IMR-90 (cell line): ENCODE measurements at regions not wholly inside any gene's neighbourhood (a gene's known extent, or its start where the extent isn't known, plus 50 kb on each side); places are given as distances from the start of the nearest gene placed in this dataset.

Experiments
- ATAC-seq: fragments of 200-7000 bp; cut with Tn5 transposase; 2 replicates; pipeline ENCODE4 v1.9.1; 2020; ENCODE audit warnings: low read depth, mild to moderate bottlenecking, moderate library complexity
- BruUV-seq: library from RNA; stranded (reverse); fragments of 400-500 nt; replicated peaks from 2 replicates; lab custom pipeline; 2021; lab: Mats Ljungman, UMichigan
- CTCF ChIA-PET: fragments of 300-600 bp; formaldehyde crosslinking; extraction: SDS; loops from one replicate; lab custom pipeline; 2021; ENCODE audit warnings: antibody characterized with exemption; lab: Yijun Ruan, JAX
- POLR2A ChIA-PET: fragments of 300-600 bp; sonication (Branson Sonifier 250); formaldehyde crosslinking; loops from one replicate; lab custom pipeline; 2022; ENCODE audit warnings: antibody characterized with exemption; ENCODE audit not compliant: unreplicated experiment; lab: Charles Lee
- DNase-seq: peaks from one replicate; pipeline ENCODE4 v3.0.0; 2013
- H2AFZ ChIP-seq: replicated peaks from 2 replicates; pipeline ENCODE3; 2013; ENCODE audit warnings: low read length, mild to moderate bottlenecking; ENCODE audit not compliant: poor library complexity
- H2AK5ac ChIP-seq: 2 replicates; pipeline ENCODE4 v1.6.1; 2013; ENCODE audit warnings: low read depth, low read length, inconsistent platforms
- H2AK9ac ChIP-seq: replicated peaks from 2 replicates; pipeline ENCODE3; 2013; ENCODE audit warnings: mild to moderate bottlenecking, low read depth, low read length, moderate library complexity; ENCODE audit not compliant: poor library complexity
- H2BK120ac ChIP-seq: 2 replicates; pipeline ENCODE4 v1.6.1; 2013; ENCODE audit warnings: low read depth, low read length, inconsistent platforms
- H2BK15ac ChIP-seq: 3 replicates; pipeline ENCODE4 v1.6.1; 2013; ENCODE audit warnings: low read depth, low read length, inconsistent platforms
- H2BK20ac ChIP-seq: 2 replicates; pipeline ENCODE4 v1.6.1; 2013; ENCODE audit warnings: low read depth, mild to moderate bottlenecking, inconsistent platforms, low read length, moderate library complexity
- H2BK5ac ChIP-seq: 2 replicates; pipeline ENCODE4 v1.6.1; 2013; ENCODE audit warnings: mild to moderate bottlenecking, low read depth, low read length, inconsistent platforms; ENCODE audit not compliant: poor library complexity, severe bottlenecking
- H3K14ac ChIP-seq: replicated peaks from 2 replicates; pipeline ENCODE4 v1.6.1; 2013; ENCODE audit warnings: low read depth, low read length, inconsistent platforms
- H3K18ac ChIP-seq: 2 replicates; pipeline ENCODE4 v1.6.1; 2013; ENCODE audit warnings: low read depth, low read length, control low read depth
- H3K23ac ChIP-seq: 2 replicates; pipeline ENCODE4 v1.6.1; 2013; ENCODE audit warnings: low read depth, low read length, inconsistent platforms
- H3K27ac ChIP-seq: 2 replicates; pipeline ENCODE4 v1.5.1; 2013; ENCODE audit warnings: mild to moderate bottlenecking, control low read depth, low read length; ENCODE audit not compliant: insufficient read depth
- H3K27me3 ChIP-seq: 2 replicates; pipeline ENCODE4 v1.6.1; 2013; ENCODE audit warnings: low read length; ENCODE audit not compliant: control insufficient read depth, insufficient read depth
- H3K36me3 ChIP-seq: 2 replicates; pipeline ENCODE4 v1.6.1; 2013; ENCODE audit warnings: low read length, mixed read lengths; ENCODE audit not compliant: control insufficient read depth, insufficient read depth
- H3K4ac ChIP-seq: 2 replicates; pipeline ENCODE4 v1.6.1; 2013; ENCODE audit warnings: low read depth, low read length, inconsistent platforms
- H3K4me1 ChIP-seq: 2 replicates; pipeline ENCODE4 v1.6.1; 2013; ENCODE audit warnings: low read length, mixed read lengths; ENCODE audit not compliant: control insufficient read depth, insufficient read depth
- H3K4me2 ChIP-seq: 2 replicates; pipeline ENCODE4 v1.6.1; 2013; ENCODE audit warnings: low read depth, mild to moderate bottlenecking, control low read depth, low read length, moderate library complexity
- H3K4me3 ChIP-seq: 2 replicates; pipeline ENCODE4 v1.5.1; 2013; ENCODE audit warnings: low read depth, mild to moderate bottlenecking, control low read depth, low read length, moderate library complexity; ENCODE audit not compliant: insufficient read depth
- H3K56ac ChIP-seq: 2 replicates; pipeline ENCODE4 v1.6.1; 2013; ENCODE audit warnings: low read length, inconsistent platforms; ENCODE audit not compliant: insufficient read depth; ENCODE audit errors: extremely low read depth
- H3K79me1 ChIP-seq, 2 experiments: 2 replicates each; pipeline ENCODE4 v1.6.1; 2013; ENCODE audit warnings: low read length in 2 of 2, inconsistent platforms in 1 of 2, low read depth in 1 of 2
- H3K9ac ChIP-seq: 2 replicates; pipeline ENCODE4 v1.6.1; 2013; ENCODE audit warnings: low read depth, low read length, control low read depth
- H3K9me1 ChIP-seq: 2 replicates; pipeline ENCODE4 v1.6.1; 2013; ENCODE audit warnings: low read length, inconsistent platforms; ENCODE audit not compliant: insufficient read depth
- H3K9me3 ChIP-seq: 2 replicates; pipeline ENCODE4 v1.6.1; 2013; ENCODE audit warnings: low read length; ENCODE audit not compliant: control insufficient read depth, insufficient read depth
- H4K20me1 ChIP-seq: 2 replicates; pipeline ENCODE4 v1.6.1; 2013; ENCODE audit warnings: low read length, inconsistent platforms; ENCODE audit not compliant: insufficient read depth
- H4K5ac ChIP-seq: 2 replicates; pipeline ENCODE4 v1.6.1; 2013; ENCODE audit warnings: mild to moderate bottlenecking, low read depth, low read length, control low read depth
- H4K8ac ChIP-seq, 2 experiments: 2 replicates each; pipeline ENCODE4 v1.6.1; 2013; ENCODE audit warnings: low read depth in 2 of 2, low read length in 2 of 2, control low read depth in 1 of 2, inconsistent platforms in 1 of 2
- H4K91ac ChIP-seq: 2 replicates; pipeline ENCODE4 v1.6.1; 2013; ENCODE audit warnings: low read depth, low read length, inconsistent platforms; ENCODE audit not compliant: insufficient read depth
- BHLHE40 ChIP-seq: fragments of 150-350 bp; IDR thresholded peaks from 2 replicates; pipeline ENCODE4 v1.6.1; 2016; ENCODE audit warnings: mild to moderate bottlenecking, low read depth, low read length
- CEBPB ChIP-seq: IDR thresholded peaks from 2 replicates; pipeline ENCODE4 v1.6.1; 2012; ENCODE audit warnings: low read depth, low read length, improper control_type of control experiment
- CHD1 ChIP-seq: IDR thresholded peaks from 2 replicates; pipeline ENCODE4 v1.6.1; 2012; ENCODE audit warnings: low read depth, low read length, improper control_type of control experiment
- CTCF ChIP-seq: conservative IDR thresholded peaks from 2 replicates; pipeline ENCODE4 v1.5.1; 2012; ENCODE audit warnings: mild to moderate bottlenecking, low read depth, low read length, improper control_type of control experiment
- ELK1 ChIP-seq: fragments of 150-350 bp; IDR thresholded peaks from 2 replicates; pipeline ENCODE4 v1.6.1; 2016; ENCODE audit warnings: low read depth, mild to moderate bottlenecking, low read length, moderate library complexity, borderline replicate concordance
- FOS ChIP-seq: fragments of 150-350 bp; IDR thresholded peaks from 2 replicates; pipeline ENCODE4 v1.6.1; 2016; ENCODE audit warnings: low read depth, low read length
- MAFK ChIP-seq: IDR thresholded peaks from 2 replicates; pipeline ENCODE4 v1.6.1; 2012; ENCODE audit warnings: low read depth, low read length, improper control_type of control experiment
- MXI1 ChIP-seq: IDR thresholded peaks from 2 replicates; pipeline ENCODE4 v1.6.1; 2012; ENCODE audit warnings: low read depth, mild to moderate bottlenecking, low read length, moderate library complexity, borderline replicate concordance
- NFE2L2 ChIP-seq: fragments of 150-350 bp; IDR thresholded peaks from 2 replicates; pipeline ENCODE4 v1.6.1; 2016; ENCODE audit warnings: low read depth, mild to moderate bottlenecking, low read length
- POLR2A ChIP-seq: IDR thresholded peaks from 2 replicates; pipeline ENCODE4 v1.6.1; 2012; ENCODE audit warnings: mild to moderate bottlenecking, low read depth, low read length
- RCOR1 ChIP-seq: IDR thresholded peaks from 2 replicates; pipeline ENCODE4 v1.6.1; 2012; ENCODE audit warnings: mild to moderate bottlenecking, low read length, improper control_type of control experiment; ENCODE audit not compliant: insufficient replicate concordance
- RFX5 ChIP-seq: IDR thresholded peaks from 2 replicates; pipeline ENCODE4 v1.8.0; 2012; ENCODE audit warnings: low read depth, mild to moderate bottlenecking, low read length, moderate library complexity
- USF2 ChIP-seq: fragments of 150-350 bp; IDR thresholded peaks from 2 replicates; pipeline ENCODE4 v1.6.1; 2017; ENCODE audit warnings: mild to moderate bottlenecking, antibody characterized with exemption, low read length, low read depth
- WGBS, 2 experiments: methylation state at CpG; one replicate each; pipeline versions ENCODE4 v1.1.5 to v1.1.7; 2013; ENCODE audit warnings: missing lambda C conversion rate in 2 of 2; ENCODE audit not compliant: insufficient read length in 1 of 2; ENCODE audit errors: extremely low coverage in 2 of 2; 5-methylcytosine and 5-hydroxymethylcytosine counted together
- dilution Hi-C: fragments of 300-500 bp; cut with HindIII; formaldehyde crosslinking; loops from one replicate; pipeline ENCODE4 v1.14.3; 2018; ENCODE audit warnings: low sequenced_read_pairs; ENCODE audit not compliant: unreplicated experiment
- in situ Hi-C: fragments of 300-500 bp; cut with MboI; formaldehyde crosslinking; loops from 3 replicates; pipeline ENCODE4 v1.14.3; 2019; ENCODE audit warnings: low sequenced_read_pairs, inconsistent platforms, mixed read lengths
- intact Hi-C: fragments of 100-400 bp; cut with micrococcal nuclease; formaldehyde crosslinking; loops from 2 replicates; pipeline ENCODE4 v1.10.0; 2022

- H3K27ac ChIP-seq: no peak overlapping the region
- no peak overlapping the region for H3K18ac ChIP-seq
- no peaks in the 10 kb centered on the region for H3K79me1 ChIP-seq
- no peak overlapping the region for H3K23ac ChIP-seq
- no peak overlapping the region for H3K4me2 ChIP-seq
- H2AFZ ChIP-seq: no peak overlapping the region
- no peaks in the 10 kb centered on the region for H3K9me1 ChIP-seq
- H3K14ac ChIP-seq: no peak overlapping the region
- H4K8ac ChIP-seq: no peak overlapping the region
- H3K4me1 ChIP-seq: no peaks in the 10 kb centered on the region
- ATAC-seq: no peak
- no peaks in the 10 kb centered on the region for H4K20me1 ChIP-seq
- no peak overlapping the region for H3K56ac ChIP-seq
- H3K36me3 ChIP-seq: no peaks in the 10 kb centered on the region
- dilution Hi-C loops (no loop called here), intact Hi-C loops (no loop called here), in situ Hi-C loops (no loop called here)
- H3K27me3 ChIP-seq: no peaks in the 10 kb centered on the region
- TF ChIP-seq CHD1 (no peak), RCOR1 (no peak), BHLHE40 (no peak), CEBPB (no peak), CTCF (no peak), POLR2A (no peak), NFE2L2 (no peak), USF2 (no peak), FOS (no peak), MXI1 (no peak), RFX5 (no peak), ELK1 (no peak), MAFK (no peak)
- no peak overlapping the region for H2BK120ac ChIP-seq
- H3K4me3 ChIP-seq: no peak overlapping the region
- ChIA-PET POLR2A (no interaction called here), CTCF (no interaction called here)
- H3K9ac ChIP-seq: no peak overlapping the region
- no TSS peak for BruUV-seq
- no peak overlapping the region for H2AK9ac ChIP-seq
- no peak overlapping the region for H2AK5ac ChIP-seq
- H4K5ac ChIP-seq: no peak overlapping the region
- no peak for DNase-seq
- no peaks in the 10 kb centered on the region for H3K9me3 ChIP-seq
- no peak overlapping the region for H4K91ac ChIP-seq
- no peak overlapping the region for H2BK5ac ChIP-seq
- no CpG with 5 or more reads among the region's 4 CpGs for WGBS, 2 experiments
- no peak overlapping the region for H3K4ac ChIP-seq
- no peak overlapping the region for H2BK15ac ChIP-seq
- no peak overlapping the region for H2BK20ac ChIP-seq
Observed at GRCh38 chr2:195257979-195258378, 399.0 kb upstream of the SLC39A10 start.
